GM12872 (cell line): ENCODE measurements at regions not wholly inside any gene's neighbourhood (a gene's known extent, or its start where the extent isn't known, plus 50 kb on each side); places are given as distances from the start of the nearest gene placed in this dataset.

Experiments used
- CTCF ChIP-seq: IDR thresholded peaks from 3 replicates; pipeline ENCODE4 v1.5.1; 2011; ENCODE audit warnings: low read depth, mild to moderate bottlenecking, low read length, moderate library complexity; ENCODE audit not compliant: insufficient read depth

- no peak for TF ChIP-seq CTCF
These were observed 127.5 kb upstream of the CTAGE1 start for GRCh38 chr18:22545066-22545760.

- TF ChIP-seq CTCF = no peak
These were observed 129.3 kb upstream of the CTAGE1 start for GRCh38 chr18:22546905-22547570.

- TF ChIP-seq CTCF = no peak
These were observed 130.3 kb upstream of the CTAGE1 start for GRCh38 chr18:22547807-22548561.

- no peak for TF ChIP-seq CTCF
These were observed 131.7 kb upstream of the CTAGE1 start for GRCh38 chr18:22549260-22549937.

- no peak for TF ChIP-seq CTCF
These were observed 132.7 kb upstream of the CTAGE1 start for GRCh38 chr18:22550366-22550765.

- TF ChIP-seq CTCF = no peak
These were observed 133.1 kb upstream of the CTAGE1 start for GRCh38 chr18:22550861-22551260.
